Colonic mucosa (tissue), 4 donors: ENCODE measurements at regions not wholly inside any gene's neighbourhood (a gene's known extent, or its start where the extent isn't known, plus 50 kb on each side); places are given as distances from the start of the nearest gene placed in this dataset.
"Not testable (repeated sequence)": the region's sequence is repeated elsewhere in the genome, so short reads cannot be mapped to it uniquely, and the experiment has no call there.

Experiments
- DNase-seq: peaks from one replicate; pipeline ENCODE4 v3.0.0-alpha.2; 2020
- H3K27ac ChIP-seq: fragments of 200-600 bp; one replicate; pipeline ENCODE4 v1.8.0; 2021
- H3K27me3 ChIP-seq: fragments of 200-600 bp; one replicate; pipeline ENCODE4 v1.8.0; 2021
- H3K36me3 ChIP-seq: fragments of 200-600 bp; one replicate; pipeline ENCODE4 v1.8.0; 2021
- H3K4me1 ChIP-seq: fragments of 200-600 bp; one replicate; pipeline ENCODE4 v1.8.0; 2021; ENCODE audit warnings: mild to moderate bottlenecking
- H3K4me3 ChIP-seq: fragments of 200-600 bp; one replicate; pipeline ENCODE4 v1.8.0; 2021
- H3K9ac ChIP-seq, 2 donors: one replicate each; pipeline ENCODE4 v1.7.0; 2013; ENCODE audit warnings: control low read depth in 2 of 2, low read depth in 2 of 2, low read length in 2 of 2
- H3K9me3 ChIP-seq: fragments of 200-600 bp; one replicate; pipeline ENCODE4 v1.8.0; 2021
- CTCF ChIP-seq: fragments of 200-600 bp; IDR thresholded peaks from one replicate; pipeline ENCODE4 v1.8.0; 2022; ENCODE audit warnings: antibody characterized with exemption, mild to moderate bottlenecking
- intact Hi-C: fragments of 100-400 bp; cut with DNase I; formaldehyde crosslinking; loops from one replicate; pipeline ENCODE4 v1.14.1; 2022
- donor health status: healthy.
- donor health status: DM: no; HTN: no; CAD: no.
- donor health status: DM: no; HTN: no; CAD: no.

- no peak overlapping the region for H3K4me3 ChIP-seq
- no peaks in the 10 kb centered on the region for H3K4me1 ChIP-seq
- no peak for DNase-seq
- H3K27ac ChIP-seq = no peak overlapping the region
- no peak for TF ChIP-seq CTCF
- intact Hi-C loops = no loop called here
- no peaks in the 10 kb centered on the region for H3K27me3 ChIP-seq
- H3K9ac ChIP-seq = no peak overlapping the region
- H3K36me3 ChIP-seq = no peaks in the 10 kb centered on the region
- no peaks in the 10 kb centered on the region for H3K9me3 ChIP-seq
Measured at GRCh38 chr11:82034527-82034926, 699.1 kb downstream of the FAM181B start.

- H3K9me3 ChIP-seq, DNase-seq, H3K4me1 ChIP-seq, H3K4me3 ChIP-seq, H3K36me3 ChIP-seq, H3K9ac ChIP-seq, H3K27ac ChIP-seq, intact Hi-C loops, H3K27me3 ChIP-seq: not testable (repeated sequence)
Measured at GRCh38 chr11:82027335-82027734, 706.3 kb downstream of the FAM181B start.

GRCh38 chr11:82024760-82025159 is 708.9 kb downstream of the FAM181B start:
- Histone ChIP-seq H3K36me3 (no peaks in the 10 kb centered on the region), H3K4me3 (no peak overlapping the region), H3K27me3 (no peaks in the 10 kb centered on the region), H3K9ac (no peak overlapping the region), H3K4me1 (no peaks in the 10 kb centered on the region), H3K27ac (no peak overlapping the region), H3K9me3 (no peaks in the 10 kb centered on the region)
- intact Hi-C loops = no loop called here
- DNase-seq = no peak
- TF ChIP-seq CTCF = no peak

GRCh38 chr11:82012276-82012675 is 721.4 kb downstream of the FAM181B start:
- H3K4me3 ChIP-seq = no peak overlapping the region
- no peak overlapping the region for H3K9ac ChIP-seq
- no peaks in the 10 kb centered on the region for H3K4me1 ChIP-seq
- H3K9me3 ChIP-seq = no peaks in the 10 kb centered on the region
- H3K27ac ChIP-seq = no peak overlapping the region
- H3K36me3 ChIP-seq = no peaks in the 10 kb centered on the region
- intact Hi-C loops = no loop called here
- H3K27me3 ChIP-seq = no peaks in the 10 kb centered on the region
- no peak for TF ChIP-seq CTCF
- DNase-seq = no peak

GRCh38 chr11:82009133-82009532 is 724.5 kb downstream of the FAM181B start:
- no peak for DNase-seq
- no peaks in the 10 kb centered on the region for H3K27me3 ChIP-seq
- H3K4me1 ChIP-seq = no peaks in the 10 kb centered on the region
- H3K4me3 ChIP-seq = no peak overlapping the region
- no peak overlapping the region for H3K9ac ChIP-seq
- TF ChIP-seq CTCF = no peak
- H3K27ac ChIP-seq = no peak overlapping the region
- no peaks in the 10 kb centered on the region for H3K36me3 ChIP-seq
- intact Hi-C loops = no loop called here
- H3K9me3 ChIP-seq = no peaks in the 10 kb centered on the region

GRCh38 chr11:82007521-82007920 is 726.1 kb downstream of the FAM181B start:
- DNase-seq = no peak
- Histone ChIP-seq H3K4me1 (no peaks in the 10 kb centered on the region), H3K27me3 (no peaks in the 10 kb centered on the region), H3K4me3 (no peak overlapping the region), H3K9ac (no peak overlapping the region), H3K9me3 (no peaks in the 10 kb centered on the region), H3K36me3 (no peaks in the 10 kb centered on the region), H3K27ac (no peak overlapping the region)
- intact Hi-C loops = no loop called here
- no peak for TF ChIP-seq CTCF
